ENCODE measurements at regions not wholly inside any gene's neighbourhood (a gene's known extent, or its start where the extent isn't known, plus 50 kb on each side); places are given as distances from the start of the nearest gene placed in this dataset.

DNA sequence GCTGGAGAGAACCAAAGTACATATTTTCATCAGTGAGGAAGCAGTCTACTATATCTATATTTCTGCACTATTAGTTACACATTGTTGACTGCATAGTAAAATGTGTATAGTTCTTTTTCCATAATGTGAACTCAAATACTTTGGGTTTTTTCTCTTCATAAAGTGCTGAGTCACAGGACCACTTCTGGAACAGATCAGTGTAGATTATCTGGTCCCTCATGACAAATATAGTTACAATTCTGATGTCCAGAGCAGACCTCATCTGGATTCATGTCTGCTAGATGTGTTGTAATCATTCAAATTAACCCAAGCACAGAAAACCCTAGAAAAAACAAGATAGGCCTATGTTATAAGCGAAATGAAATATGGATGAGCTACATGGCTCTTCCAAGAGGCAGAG, 171.4 kb downstream of the SUCLA2 start:
- DNase-seq (ENCODE audit: low read depth, low spot score), result no peak

DNA sequence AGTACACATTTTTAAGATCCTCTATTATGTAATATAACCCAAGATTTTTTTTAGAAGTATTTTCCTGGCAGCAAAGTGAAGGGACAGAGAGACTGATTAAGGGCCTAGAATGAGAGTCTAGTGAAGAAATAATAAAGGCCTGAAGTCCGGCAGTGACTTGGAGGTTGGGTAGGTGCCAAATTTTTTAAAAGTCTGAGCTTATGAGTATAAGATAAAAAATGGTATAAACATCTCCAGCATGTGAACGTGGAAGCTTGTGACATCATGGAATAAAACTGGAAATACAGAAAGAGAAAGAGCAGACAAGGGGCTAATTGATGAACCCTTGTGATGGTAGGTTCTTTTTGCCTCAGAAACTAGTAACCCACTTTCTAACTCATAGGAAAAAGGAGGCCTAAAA, 174.6 kb downstream of the SUCLA2 start:
- DNase-seq (ENCODE audit: low read depth, low spot score), result no peak

DNA sequence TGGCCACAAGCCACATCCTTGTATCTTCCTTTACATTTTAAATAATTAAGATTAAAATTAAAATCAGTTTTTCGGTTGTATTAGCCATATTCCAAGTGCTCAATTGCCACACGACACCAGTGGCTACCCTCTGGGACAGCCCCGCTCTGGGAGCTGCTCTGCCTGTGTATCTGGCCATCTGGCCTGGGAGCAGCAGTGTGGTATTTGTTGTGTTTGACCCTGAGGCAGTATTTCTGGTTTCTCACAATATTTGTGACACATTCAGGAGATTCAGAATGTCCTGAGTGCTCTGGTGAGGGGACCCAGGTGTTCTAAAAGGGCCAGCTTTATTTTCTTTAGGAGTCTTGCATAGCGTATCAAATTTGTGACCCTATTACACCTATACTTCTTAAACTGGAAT, 179.0 kb downstream of the SUCLA2 start:
- no peak for DNase-seq (ENCODE audit: low read depth, low spot score)

- DNase-seq (ENCODE audit: low read depth, low spot score), result peak; percentile 35
Measured at GRCh38 chr13:47816831-47817230, 184.2 kb downstream of the SUCLA2 start.

- DNase-seq (ENCODE audit: low read depth, low spot score), result peak; percentile 44
Measured at GRCh38 chr13:47813718-47814117, 187.4 kb downstream of the SUCLA2 start.

GRCh38 chr13:47809411-47809810, 191.7 kb downstream of the SUCLA2 start:
- no peak for DNase-seq (ENCODE audit: low read depth, low spot score)

GRCh38 chr13:47803131-47803530, 197.9 kb downstream of the SUCLA2 start:
- no peak for DNase-seq (ENCODE audit: low read depth, low spot score)

- DNase-seq (ENCODE audit: low read depth, low spot score), result no peak
Measured at GRCh38 chr13:47801555-47801954, 199.5 kb downstream of the SUCLA2 start.

DNA sequence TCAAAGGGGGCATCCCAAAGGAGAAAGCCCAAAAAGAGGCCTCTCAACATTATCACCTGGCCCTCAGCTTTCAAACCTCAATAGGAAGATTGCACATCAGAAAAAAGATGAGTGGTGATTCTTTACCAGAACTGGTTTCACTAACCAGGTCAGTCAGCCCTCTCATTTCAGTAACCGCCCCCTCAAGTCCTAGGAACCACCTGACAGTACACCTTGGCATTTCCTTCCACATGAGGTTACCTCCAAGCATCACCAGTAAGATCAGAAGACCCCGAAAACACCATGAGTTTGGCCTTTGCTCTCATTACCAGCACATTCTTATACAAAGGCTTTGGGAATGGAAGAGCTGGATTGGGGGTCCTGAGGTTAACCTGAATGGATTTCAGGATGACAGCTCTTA, 200.5 kb downstream of the SUCLA2 start:
- no peak for DNase-seq (ENCODE audit: low read depth, low spot score)

- DNase-seq (ENCODE audit: low read depth, low spot score), result peak; percentile 44
Measured at GRCh38 chr13:47798906-47799305, 202.2 kb downstream of the SUCLA2 start.

DNA sequence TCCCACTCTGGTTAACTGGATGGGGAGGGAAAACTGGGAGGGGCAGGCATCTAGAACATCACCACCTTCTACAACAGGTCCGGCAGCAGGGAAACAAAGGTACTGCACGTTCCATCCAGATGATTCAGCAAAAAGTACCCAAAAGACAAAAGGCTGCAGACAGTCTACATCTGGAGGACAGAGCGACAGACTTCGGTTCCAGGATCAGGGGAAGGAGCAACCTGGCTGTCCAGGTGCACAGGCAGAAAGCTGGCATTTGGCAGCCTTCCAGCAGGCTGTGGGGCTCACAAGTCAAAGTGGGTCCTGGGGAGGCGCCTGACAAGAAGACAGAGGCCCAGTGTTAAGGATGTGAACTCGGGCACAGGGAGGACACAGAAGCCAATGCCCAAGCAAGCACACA, 202.9 kb downstream of the SUCLA2 start:
- no peak for DNase-seq (ENCODE audit: low read depth, low spot score)

GRCh38 chr13:47796816-47797215, 204.3 kb downstream of the SUCLA2 start:
- DNase-seq (ENCODE audit: low read depth, low spot score), result no peak

- DNase-seq (ENCODE audit: low read depth, low spot score), result peak; percentile 5
Measured at GRCh38 chr13:47794963-47795362, 206.1 kb downstream of the SUCLA2 start.

DNA sequence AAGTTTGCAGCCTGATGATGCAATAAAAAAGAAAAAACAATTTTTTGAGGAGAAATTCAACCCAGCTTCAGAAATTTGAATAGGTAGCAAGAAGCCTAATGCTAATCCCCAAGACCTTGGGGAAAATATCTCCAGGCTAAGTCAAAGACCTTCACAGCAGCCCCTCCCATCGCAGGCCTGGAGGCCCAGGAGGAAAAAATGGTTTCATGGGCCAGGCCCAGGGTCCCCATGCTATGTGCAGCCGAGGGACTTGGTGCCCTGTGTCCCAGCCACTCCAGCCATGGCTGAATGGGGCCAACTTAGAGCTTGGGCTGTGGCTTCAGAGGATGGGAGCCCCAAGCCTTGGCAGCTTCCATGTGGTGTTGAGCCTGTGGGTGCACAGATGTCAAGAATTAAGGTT, 210.3 kb downstream of the SUCLA2 start:
- DNase-seq (ENCODE audit: low read depth, low spot score), result no peak

DNA sequence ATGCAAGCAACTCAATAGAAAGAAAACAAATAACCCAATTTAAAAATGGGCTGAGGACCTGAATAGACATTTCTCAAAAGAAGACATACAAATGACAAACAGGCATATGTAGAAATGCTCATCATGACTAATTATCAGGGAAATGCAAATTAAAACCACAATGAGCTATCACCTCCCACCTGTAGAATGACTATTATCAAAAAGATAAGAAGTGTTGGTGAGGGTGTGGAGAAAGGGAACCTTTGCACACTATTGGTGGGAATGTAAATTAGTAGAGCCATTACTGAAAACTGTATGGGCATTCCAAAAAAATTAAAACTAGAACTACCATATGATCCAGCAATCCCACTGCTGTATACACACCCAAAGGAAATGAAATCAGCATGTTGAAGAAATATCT, 212.2 kb downstream of the SUCLA2 start:
- DNase-seq (ENCODE audit: low read depth, low spot score), result no peak

DNA sequence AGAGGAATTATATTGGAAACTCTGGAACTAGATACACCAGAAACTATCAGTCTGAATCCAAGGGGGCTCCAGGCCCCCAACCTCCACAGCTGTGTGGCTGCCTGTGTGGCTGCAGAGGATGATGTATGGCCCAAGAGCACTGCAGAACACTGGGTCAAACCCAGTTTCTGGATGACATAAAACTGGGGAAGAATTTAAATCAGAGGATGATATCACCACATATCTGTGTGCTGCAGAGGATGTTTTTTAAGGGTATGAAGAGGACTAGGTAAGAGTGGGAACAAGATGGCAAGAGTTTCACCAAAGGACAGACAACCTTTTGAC, 226.4 kb downstream of the SUCLA2 start:
- no peak for DNase-seq (ENCODE audit: low read depth, low spot score)

GRCh38 chr13:47764817-47765216, 236.3 kb downstream of the SUCLA2 start:
- DNase-seq (ENCODE audit: low read depth, low spot score), result no peak

DNA sequence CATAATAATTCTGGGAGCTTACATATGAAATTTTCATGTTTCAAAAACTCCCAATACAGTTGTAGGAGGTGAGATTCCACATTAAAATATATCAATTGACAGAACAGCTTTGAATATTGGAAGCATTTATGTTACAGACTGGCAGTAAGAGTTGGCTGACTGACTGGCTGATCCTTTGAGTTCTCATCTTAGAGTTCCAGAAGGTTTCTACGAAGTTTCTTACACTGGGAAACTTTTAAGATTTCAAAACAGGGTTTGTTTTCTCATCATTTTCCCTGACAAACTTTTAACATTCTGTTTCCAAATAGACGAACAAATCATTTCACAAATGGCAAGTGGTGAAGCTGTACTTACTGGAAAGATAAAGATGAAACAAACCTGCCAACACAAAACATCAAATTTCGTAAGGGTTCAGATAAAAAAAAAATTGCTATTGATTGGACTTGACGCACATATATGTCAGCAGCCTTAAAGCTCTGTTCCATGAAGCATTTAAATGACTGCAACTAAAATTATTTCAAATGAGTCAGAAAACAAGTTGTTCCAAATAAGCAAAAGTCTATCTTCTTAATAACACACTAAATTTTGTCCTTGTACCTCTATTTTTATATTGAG, 243.5 kb downstream of the SUCLA2 start:
- no peak for DNase-seq (ENCODE audit: low read depth, low spot score)

GRCh38 chr13:47747901-47748300, 253.2 kb downstream of the SUCLA2 start:
- no peak for DNase-seq (ENCODE audit: low read depth, low spot score)

GRCh38 chr13:47726394-47726793, 274.7 kb downstream of the SUCLA2 start:
- DNase-seq (ENCODE audit: low read depth, low spot score), result peak; percentile 7

DNA sequence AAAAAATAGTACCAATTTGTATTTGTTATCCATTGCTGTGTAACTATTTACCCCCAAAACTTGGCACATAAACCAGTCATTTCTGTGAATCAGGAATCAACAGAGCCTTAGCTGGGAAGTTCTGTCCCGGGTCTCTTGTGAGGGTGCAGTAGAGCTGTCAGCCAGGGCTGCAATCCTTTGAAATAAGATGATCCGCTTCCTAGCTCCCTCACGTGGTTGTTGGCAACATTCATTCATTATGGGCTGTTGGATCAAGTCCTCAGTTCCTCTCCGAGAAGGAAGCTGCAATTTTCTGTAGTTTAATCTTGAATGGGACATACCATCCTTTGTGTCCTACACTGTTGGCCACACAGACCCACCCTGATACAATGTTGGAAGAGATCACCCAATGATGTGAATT, 277.2 kb downstream of the SUCLA2 start:
- no peak for DNase-seq (ENCODE audit: low read depth, low spot score)

GRCh38 chr13:47719164-47719563, 281.9 kb downstream of the SUCLA2 start:
- no peak for DNase-seq (ENCODE audit: low read depth, low spot score)

DNA sequence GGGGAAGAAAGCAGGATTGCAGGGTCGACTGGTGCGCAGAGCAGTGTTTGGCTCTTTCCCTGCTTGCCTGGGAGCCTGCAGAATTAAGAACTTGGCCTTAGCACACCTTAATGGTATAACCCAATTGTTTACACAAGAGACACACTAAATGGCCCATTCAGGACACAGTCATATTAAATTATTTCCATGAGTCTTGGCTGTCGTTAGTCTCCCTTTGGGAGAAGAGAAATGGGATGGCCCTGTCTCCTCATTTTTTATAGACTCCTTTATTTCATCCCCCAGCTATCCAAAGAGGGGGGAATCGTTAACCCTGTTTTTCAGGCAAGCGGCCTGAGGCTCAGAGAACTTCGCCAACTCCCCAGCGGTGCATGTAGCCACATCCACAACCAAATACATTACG, 282.5 kb downstream of the SUCLA2 start:
- no peak for DNase-seq (ENCODE audit: low read depth, low spot score)

DNA sequence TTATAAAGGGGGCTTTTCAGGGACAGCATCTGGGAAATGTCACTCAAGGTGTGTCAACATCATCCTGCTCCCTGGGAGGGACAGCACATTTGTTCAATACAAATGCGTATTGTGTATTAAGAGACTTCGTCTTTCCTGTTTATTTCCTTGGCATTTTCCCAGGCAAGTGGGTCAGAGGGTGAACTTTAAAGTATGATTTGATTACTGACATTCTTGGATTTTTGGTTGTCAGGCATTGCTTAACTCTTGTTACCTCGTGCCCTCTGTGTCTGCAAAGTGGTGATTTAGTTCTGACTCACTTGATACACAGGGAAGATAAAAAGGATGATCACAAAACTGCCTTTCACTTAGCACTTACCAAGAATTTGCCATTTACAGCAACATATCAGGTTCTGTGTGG, 292.7 kb downstream of the SUCLA2 start:
- DNase-seq (ENCODE audit: low read depth, low spot score), result no peak
